ENCODE measurements at regions not wholly inside any gene's neighbourhood (a gene's known extent, or its start where the extent isn't known, plus 50 kb on each side); places are given as distances from the start of the nearest gene placed in this dataset.
"Not testable (repeated sequence)": the region's sequence is repeated elsewhere in the genome, so short reads cannot be mapped to it uniquely, and the experiment has no call there.

DNA sequence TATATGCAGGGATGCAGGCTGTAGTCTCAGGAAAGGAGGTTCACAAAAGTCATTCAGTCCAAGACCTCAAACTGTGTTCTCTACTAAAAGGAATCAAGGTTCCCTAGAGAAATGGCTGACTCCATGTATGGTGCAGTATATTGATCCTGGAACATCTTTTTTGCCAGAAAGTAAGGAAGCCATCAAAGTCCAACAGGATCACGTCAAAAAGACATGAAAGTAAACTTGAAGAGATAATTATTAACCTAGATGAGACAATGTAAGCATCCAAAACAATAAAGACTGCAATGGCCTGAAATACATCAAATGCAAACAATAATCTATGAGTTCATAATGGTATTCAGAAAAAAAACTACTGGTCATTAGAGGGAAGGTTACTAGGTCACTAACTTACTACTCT is 115.6 kb upstream of the FABP2 start:
- FAIRE-seq; DNase-seq (ENCODE audit: insufficient read length, low spot score): not testable (repeated sequence)

DNA sequence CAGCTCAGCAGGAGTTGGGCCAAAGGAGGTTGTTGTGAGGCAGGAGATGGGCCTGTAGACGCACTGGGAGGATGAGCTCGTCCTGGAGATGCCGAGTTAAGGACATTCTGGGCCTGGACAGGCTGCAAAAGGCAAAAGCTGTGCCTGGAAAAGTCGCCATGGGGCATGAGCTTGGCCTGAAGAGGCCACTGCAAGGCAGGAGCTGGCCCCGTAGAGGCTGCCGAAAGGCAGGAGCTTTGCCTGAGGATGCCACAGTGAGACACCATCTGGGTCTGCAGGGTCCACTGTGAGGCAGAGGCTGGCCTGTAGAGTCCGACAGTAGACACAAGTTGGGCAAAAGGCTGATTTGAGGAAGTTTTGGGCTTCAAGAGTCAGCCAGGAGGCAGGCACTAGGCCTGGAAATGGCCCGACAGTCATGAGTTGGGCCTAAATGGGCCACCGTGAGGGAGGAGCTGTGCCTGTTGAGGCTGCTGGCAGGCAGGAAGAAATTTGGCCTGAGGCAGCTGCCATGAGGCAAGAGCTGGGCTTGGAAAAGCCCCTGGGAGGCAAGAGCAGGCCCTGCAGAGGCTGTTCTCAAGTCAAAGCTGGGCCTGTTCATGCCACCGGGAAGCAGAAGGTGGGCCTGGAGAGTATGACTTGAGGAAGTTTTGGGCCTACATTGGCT is 86.8 kb upstream of the FABP2 start:
- not testable (repeated sequence) for FAIRE-seq; DNase-seq (ENCODE audit: insufficient read length, low spot score)

DNA sequence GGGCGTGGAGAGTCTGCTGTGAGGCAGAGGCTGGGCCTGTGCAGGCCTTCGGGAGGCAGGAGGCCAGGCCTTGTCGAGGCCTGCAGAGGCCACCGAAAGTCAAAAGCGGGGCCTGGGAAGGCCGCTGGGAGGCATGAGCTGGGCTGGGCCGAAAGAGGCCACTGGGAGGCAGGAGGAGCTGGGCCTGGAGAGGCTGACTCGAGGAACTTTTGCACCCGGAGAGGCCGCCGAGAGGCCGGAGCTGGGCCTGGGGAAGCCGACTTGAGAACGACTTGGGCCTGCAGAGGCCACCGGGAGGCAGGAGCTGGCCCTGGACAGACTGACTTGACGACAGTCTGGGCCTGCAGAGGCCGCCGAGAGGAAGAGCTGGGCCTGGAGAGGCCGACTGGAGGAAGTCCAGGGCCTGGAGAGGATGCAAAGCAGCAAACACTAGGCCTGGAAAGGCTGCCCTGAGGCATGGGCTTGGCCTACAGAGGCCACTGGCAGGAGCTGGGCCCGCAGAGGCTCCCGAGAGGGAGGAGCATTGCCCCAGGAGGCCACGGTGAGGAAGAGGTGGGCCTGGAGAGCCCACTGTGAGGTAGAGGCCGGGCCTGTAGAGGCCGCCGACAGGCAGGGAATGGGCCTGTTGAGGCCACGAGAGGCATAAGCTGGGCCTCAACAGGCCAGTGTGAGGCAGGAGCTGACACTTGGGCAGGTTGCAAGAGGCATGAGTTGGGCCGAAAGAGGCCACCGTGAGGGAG is 85.0 kb upstream of the FABP2 start:
- FAIRE-seq; DNase-seq (ENCODE audit: insufficient read length, low spot score): not testable (repeated sequence)

DNA sequence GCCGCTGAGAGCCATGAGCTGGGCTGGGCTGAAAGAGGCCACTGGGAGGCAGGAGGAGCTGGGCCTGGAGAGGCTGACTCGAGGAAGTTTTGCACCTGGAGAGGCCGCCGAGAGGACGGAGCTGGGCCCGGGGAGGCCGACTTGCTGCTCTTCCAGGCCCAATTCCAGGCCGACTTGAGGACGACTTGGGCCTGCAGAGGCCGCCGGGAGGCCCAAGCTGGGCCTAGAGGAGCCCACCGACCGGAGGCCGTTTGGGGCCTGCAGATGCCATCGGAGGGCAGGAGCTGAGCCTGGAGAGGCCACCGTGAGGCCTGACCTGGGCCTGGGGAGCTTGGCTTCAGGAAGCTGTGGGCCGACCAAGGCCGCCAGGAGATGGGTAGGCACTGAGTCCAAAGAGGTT is 84.1 kb upstream of the FABP2 start:
- DNase-seq (ENCODE audit: insufficient read length, low spot score); FAIRE-seq: not testable (repeated sequence)

DNA sequence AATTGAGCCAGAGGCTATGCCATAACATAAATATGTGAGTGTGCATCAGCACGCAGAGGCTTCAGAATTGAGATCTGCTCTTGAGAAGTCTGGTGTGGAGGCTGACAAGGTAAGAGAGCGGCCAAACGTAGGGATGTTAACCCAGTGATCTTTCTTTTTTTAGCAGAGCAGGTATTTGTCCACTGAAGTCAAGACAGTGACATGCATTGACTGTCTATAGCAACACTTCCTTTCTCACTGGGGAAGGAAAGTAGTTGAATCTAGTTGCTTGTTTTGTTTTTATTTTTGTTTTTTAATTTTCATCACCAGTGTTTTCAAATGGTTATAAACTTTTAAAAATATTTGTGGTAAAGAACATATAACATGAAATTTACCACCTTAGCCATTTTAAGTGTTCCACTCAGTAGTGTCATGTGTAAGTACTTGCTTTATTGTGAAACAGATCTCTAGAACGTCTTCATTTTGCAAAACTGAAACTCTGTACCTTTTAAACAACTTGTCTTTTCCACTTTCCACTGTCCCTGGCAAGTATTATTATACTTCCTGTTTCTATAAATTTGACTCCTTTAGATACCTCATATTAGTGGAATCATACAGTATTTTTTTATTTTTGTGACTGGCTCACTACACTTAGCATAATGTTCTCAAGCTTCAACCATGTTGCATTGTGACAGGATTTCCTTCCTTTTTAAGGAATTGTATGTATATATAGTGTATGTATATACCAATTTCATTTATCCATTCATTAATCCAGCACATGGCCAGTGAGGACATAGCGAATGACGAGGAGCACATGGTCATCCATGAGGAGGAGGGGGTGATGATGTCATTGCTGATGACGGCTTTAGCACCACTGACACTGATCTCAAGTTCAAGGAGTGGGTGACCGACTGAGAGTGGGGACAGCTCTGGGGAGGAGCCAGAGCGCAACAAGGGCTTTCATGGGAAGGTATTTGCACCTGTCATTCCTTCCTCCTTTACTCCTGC is 80.7 kb upstream of the FABP2 start:
- FAIRE-seq = not testable (repeated sequence)

DNA sequence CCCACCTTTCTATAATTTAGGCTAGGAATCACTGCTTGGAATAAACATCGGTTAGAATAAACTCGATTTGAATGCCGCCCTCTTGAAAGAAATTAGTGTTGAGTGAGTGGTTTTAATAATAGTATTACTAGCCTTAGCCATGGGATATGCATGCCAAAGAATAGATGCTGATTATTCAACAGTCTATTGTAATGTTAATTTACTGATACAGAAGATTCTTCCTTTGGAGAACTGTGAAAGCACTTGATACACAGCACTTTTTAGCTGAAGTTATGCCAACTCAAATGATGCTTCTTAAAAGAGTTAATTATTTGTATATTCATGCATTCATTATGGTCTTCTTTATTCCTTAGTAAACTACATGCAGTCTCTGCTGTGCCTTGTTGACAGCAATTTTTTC is 73.8 kb upstream of the FABP2 start:
- not testable (repeated sequence) for FAIRE-seq; DNase-seq (ENCODE audit: insufficient read length, low spot score)

More for the DNA sequence above, 80.7 kb upstream of the FABP2 start:
- DNase-seq (ENCODE audit: insufficient read length, low spot score) = not testable (repeated sequence)

DNA sequence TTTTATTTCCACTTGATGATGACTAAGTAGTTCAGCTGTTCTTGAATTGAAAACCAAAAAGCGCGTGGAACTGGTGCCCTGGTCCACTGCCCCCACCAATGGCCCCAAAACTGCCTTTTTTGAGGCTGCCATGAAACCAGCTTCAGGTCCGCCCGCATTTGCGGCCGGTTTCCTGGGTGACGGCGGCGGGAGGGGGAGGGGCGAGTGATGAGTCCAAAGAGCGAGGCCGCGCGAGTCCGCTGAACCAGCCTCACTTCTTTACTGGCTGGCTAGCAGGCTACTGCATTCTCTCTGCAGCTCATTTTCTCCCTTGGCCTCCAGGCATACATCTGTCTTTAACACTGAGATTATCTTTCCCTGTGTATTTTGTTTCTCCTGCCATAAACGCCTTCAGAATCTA is 72.9 kb upstream of the FABP2 start:
- no peak for FAIRE-seq

DNA sequence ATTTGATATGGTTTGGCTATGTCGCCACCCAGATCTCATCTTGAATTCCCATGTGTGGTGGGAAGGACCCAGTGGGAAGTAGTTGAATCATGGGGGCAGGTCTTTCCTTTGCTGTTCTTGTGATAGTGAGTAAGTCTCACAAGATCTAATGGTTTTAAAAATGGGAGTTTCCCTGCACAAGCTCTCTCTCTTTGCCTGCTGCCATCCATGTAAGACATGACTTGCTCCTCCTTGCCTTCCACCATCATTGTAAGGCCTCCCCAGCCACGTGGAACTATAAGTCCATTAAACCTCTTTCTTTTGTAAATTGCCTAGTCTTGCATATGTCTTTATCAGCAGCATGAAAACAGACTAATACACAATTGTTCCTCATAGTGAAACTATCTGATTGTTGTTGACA is 66.9 kb upstream of the FABP2 start:
- not testable (repeated sequence) for FAIRE-seq; DNase-seq (ENCODE audit: insufficient read length, low spot score)

More for the DNA sequence above, 72.9 kb upstream of the FABP2 start:
- DNase-seq (ENCODE audit: insufficient read length, low spot score) = no peak

DNA sequence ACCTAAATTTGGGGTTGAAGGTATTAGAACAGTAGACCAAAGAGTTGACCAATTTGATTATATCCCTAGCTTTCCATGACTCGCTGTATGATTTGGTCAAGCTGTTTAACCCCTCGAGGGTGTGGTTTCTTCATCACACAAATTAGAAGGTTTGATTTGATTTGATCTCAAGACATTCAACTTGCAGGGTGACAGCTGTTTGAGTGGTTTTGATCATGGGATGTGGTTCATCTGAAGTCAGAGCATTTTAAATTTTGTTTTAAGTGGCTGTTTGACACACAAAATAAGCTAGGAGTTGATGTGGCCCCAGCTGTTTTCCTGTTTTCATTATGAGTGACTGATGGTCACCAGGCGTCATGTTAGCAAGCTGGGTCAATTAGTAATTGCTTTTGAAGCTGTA is 52.7 kb upstream of the FABP2 start:
- peak; percentile 74 for FAIRE-seq
- DNase-seq (ENCODE audit: insufficient read length, low spot score) = not testable (repeated sequence)

DNA sequence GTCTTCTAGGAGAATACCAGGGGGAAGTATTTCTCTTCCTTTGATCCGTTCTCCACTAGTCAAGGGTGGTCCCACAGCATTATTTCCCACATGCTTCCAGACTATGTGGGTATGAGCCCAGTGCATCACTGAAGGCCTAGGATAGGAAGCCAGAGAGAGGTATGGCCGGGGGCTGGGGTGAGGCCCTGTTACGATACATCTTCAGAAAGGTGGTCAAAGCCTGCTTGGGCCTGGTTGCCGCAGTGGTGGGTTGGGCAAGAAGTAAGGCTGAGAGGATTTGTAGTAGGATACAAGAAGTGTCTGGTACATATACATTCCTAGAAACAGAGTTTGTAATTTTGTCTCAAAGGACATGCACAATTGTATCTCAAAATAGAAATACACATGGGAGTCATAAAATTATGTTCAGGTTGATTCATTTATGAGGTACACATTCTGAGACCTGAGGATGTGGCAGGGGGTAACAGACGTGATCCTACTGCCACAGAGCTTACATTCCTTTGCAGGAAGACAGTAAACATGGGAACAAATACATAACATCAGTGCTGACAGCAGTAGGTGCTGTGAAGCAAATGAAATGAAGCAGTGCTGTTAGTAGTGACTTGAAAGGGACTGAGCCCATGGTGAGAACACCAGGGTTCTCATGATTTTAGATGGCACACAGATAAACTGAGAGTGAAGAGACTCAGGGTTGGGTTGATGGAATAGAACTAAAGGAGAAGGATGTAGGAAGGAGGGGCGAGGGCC is 50.6 kb upstream of the FABP2 start:
- peak; percentile 79 for FAIRE-seq
- DNase-seq (ENCODE audit: insufficient read length, low spot score) = not testable (repeated sequence)

All from GM19239 (cell line).